ENCODE measurements at regions not wholly inside any gene's neighbourhood (a gene's known extent, or its start where the extent isn't known, plus 50 kb on each side); places are given as distances from the start of the nearest gene placed in this dataset.

DNA sequence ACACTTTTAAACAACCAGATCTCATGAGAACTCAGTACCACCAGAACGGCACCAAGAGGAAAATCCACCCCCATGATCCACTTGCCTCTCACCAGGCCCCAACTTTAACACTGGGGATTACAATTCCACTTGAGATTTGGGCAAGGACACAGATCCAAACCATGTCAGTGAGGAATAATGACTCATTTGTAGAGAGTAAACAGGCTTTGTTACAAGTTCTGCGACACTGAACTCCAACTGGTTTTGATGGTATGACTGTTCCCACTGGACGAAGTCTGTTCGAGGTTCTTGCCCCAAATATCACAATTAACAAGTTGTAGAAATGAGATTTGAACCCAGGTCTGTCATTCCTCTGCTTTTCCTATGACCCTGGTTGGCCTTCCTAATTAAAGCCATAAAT, 718.1 kb upstream of the ID2 start:
- ChIA-PET POLR2A (no interaction called here), RAD21 (ENCODE audit: low non-redundant PET in 1 of 2, low total read pairs in 2 of 2, uncharacterized antibody in 2 of 2, unreplicated experiment in 2 of 2) (no interaction called here), CTCF (no interaction called here)
- Histone ChIP-seq H3K9me2 (ENCODE audit: insufficient read depth) (no peaks in the 10 kb centered on the region), H3K27me3 (ENCODE audit: insufficient read depth, low read length) (peaks cover 14% of the 10 kb centered on the region; the same call in 1 of the 2 replicates), H3K4me2 (ENCODE audit: low read length) (no peak overlapping the region), H3K4me3 (replicated peaks in 1 of 2; ENCODE audit: low read depth in 1 of 2, low read length in 2 of 2) (no peak overlapping the region), H3K36me3 (ENCODE audit: control insufficient read depth in 1 of 2, insufficient read depth in 2 of 2, low read length in 2 of 2) (no peaks in the 10 kb centered on the region), H3K9ac (ENCODE audit: low read length) (no peak overlapping the region), H2AFZ (ENCODE audit: low read depth, low read length, poor library complexity, severe bottlenecking) (no peak overlapping the region), H3K9me3 (ENCODE audit: control insufficient read depth in 1 of 2, insufficient read depth in 1 of 2, low read depth in 1 of 2, low read length in 2 of 2) (no peaks in the 10 kb centered on the region), H4K20me1 (ENCODE audit: insufficient read depth) (no peaks in the 10 kb centered on the region), H3K27ac (ENCODE audit: low read depth, low read length) (no peak overlapping the region), H3K4me1 (ENCODE audit: control insufficient read depth in 1 of 2, insufficient read depth in 2 of 2, low read length in 2 of 2) (no peaks in the 10 kb centered on the region), H3K79me2 (ENCODE audit: insufficient read depth, low read length) (no peaks in the 10 kb centered on the region)
- DNase-seq (ENCODE audit: low read depth, low spot score) (no peak), ATAC-seq (no peak)
- intact Hi-C loops (cut with micrococcal nuclease): no loop called here
- no TSS peak for BruUV-seq (replicated peaks)
- no peak for TF ChIP-seq SP1 (IDR thresholded peaks at IDR 0.05; ENCODE audit: low read depth)
- no peak for TF ChIP-seq ELF1 (IDR thresholded peaks at IDR 0.05; ENCODE audit: borderline replicate concordance, low read depth)
- TF ChIP-seq, protein P1, sequence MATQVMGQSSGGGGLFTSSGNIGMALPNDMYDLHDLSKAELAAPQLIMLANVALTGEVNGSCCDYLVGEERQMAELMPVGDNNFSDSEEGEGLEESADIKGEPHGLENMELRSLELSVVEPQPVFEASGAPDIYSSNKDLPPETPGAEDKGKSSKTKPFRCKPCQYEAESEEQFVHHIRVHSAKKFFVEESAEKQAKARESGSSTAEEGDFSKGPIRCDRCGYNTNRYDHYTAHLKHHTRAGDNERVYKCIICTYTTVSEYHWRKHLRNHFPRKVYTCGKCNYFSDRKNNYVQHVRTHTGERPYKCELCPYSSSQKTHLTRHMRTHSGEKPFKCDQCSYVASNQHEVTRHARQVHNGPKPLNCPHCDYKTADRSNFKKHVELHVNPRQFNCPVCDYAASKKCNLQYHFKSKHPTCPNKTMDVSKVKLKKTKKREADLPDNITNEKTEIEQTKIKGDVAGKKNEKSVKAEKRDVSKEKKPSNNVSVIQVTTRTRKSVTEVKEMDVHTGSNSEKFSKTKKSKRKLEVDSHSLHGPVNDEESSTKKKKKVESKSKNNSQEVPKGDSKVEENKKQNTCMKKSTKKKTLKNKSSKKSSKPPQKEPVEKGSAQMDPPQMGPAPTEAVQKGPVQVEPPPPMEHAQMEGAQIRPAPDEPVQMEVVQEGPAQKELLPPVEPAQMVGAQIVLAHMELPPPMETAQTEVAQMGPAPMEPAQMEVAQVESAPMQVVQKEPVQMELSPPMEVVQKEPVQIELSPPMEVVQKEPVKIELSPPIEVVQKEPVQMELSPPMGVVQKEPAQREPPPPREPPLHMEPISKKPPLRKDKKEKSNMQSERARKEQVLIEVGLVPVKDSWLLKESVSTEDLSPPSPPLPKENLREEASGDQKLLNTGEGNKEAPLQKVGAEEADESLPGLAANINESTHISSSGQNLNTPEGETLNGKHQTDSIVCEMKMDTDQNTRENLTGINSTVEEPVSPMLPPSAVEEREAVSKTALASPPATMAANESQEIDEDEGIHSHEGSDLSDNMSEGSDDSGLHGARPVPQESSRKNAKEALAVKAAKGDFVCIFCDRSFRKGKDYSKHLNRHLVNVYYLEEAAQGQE (IDR thresholded peaks at IDR 0.05; ENCODE audit: low read depth): no peak
- no peak for TF ChIP-seq JUND (IDR thresholded peaks at IDR 0.05)
- TF ChIP-seq CBX3 (IDR thresholded peaks at IDR 0.05; ENCODE audit: low read depth): no peak
- no peak for TF ChIP-seq ZNF274 (IDR thresholded peaks at IDR 0.05; ENCODE audit: low read depth, low read length)

DNA sequence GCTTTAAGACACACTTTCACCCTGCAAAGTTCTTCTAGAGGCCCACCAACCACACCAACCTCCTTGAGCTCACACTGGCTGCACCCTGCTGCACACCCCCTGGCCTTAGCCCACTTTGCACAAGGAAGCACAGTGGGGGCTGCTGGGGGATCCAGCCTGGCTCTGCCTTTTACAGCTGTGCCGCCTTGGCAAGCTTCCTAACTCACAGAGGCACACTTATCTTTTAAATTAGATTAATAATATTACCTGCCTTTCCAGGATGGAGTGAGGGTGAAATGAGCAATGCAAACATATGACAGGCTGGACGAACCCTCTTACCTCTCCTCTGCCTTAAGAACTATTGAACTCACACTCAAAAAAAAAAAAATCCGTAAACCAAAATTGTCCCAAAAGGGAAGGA, 715.8 kb upstream of the ID2 start:
- Histone ChIP-seq H3K4me1 (ENCODE audit: control insufficient read depth in 1 of 2, insufficient read depth in 2 of 2, low read length in 2 of 2) (no peaks in the 10 kb centered on the region), H4K20me1 (ENCODE audit: insufficient read depth) (no peaks in the 10 kb centered on the region), H3K4me2 (ENCODE audit: low read length) (no peak overlapping the region), H3K4me3 (replicated peaks in 1 of 2; ENCODE audit: low read depth in 1 of 2, low read length in 2 of 2) (no peak overlapping the region), H2AFZ (ENCODE audit: low read depth, low read length, poor library complexity, severe bottlenecking) (no peak overlapping the region), H3K79me2 (ENCODE audit: insufficient read depth, low read length) (no peaks in the 10 kb centered on the region), H3K36me3 (ENCODE audit: control insufficient read depth in 1 of 2, insufficient read depth in 2 of 2, low read length in 2 of 2) (no peaks in the 10 kb centered on the region), H3K9me3 (ENCODE audit: control insufficient read depth in 1 of 2, insufficient read depth in 1 of 2, low read depth in 1 of 2, low read length in 2 of 2) (no peaks in the 10 kb centered on the region), H3K9ac (ENCODE audit: low read length) (no peak overlapping the region), H3K27me3 (ENCODE audit: insufficient read depth, low read length) (peaks cover 31% of the 10 kb centered on the region; the same call in 1 of the 2 replicates), H3K27ac (ENCODE audit: low read depth, low read length) (no peak overlapping the region), H3K9me2 (ENCODE audit: insufficient read depth) (no peaks in the 10 kb centered on the region)
- CTCF ChIA-PET: no interaction called here
- no peak for ATAC-seq
- POLR2A ChIA-PET: no interaction called here
- DNase-seq (ENCODE audit: low read depth, low spot score): no peak
- RAD21 ChIA-PET (ENCODE audit: low non-redundant PET in 1 of 2, low total read pairs in 2 of 2, uncharacterized antibody in 2 of 2, unreplicated experiment in 2 of 2): no interaction called here
- no TSS peak for BruUV-seq (replicated peaks)
- intact Hi-C loops (cut with micrococcal nuclease): no loop called here
- TF ChIP-seq CEBPB (IDR thresholded peaks at IDR 0.05; ENCODE audit: low read depth) (no peak), CTCF (IDR thresholded peaks at IDR 0.05 in 2 of 3, conservative IDR thresholded peaks at IDR 0.05 in 1 of 3; ENCODE audit: borderline replicate concordance in 1 of 3, insufficient read depth in 1 of 3, low read depth in 2 of 3, low read length in 2 of 3) (no peak), RAD21 (IDR thresholded peaks at IDR 0.05; ENCODE audit: low read depth) (no peak), EGR1 (IDR thresholded peaks at IDR 0.05; ENCODE audit: low read depth) (no peak), EZH2phosphoT487 (IDR thresholded peaks at IDR 0.05; ENCODE audit: borderline replicate concordance) (no peak), POLR2AphosphoS5 (IDR thresholded peaks at IDR 0.05; ENCODE audit: low read depth, low read length) (no peak), ATF3 (IDR thresholded peaks at IDR 0.05) (no peak), ZNF274 (IDR thresholded peaks at IDR 0.05; ENCODE audit: low read depth, low read length) (no peak), ZBTB33 (IDR thresholded peaks at IDR 0.05; ENCODE audit: extremely low read depth, insufficient replicate concordance, low read length) (no peak)
